GM18499 (cell line): ENCODE measurements at regions not wholly inside any gene's neighbourhood (a gene's known extent, or its start where the extent isn't known, plus 50 kb on each side); places are given as distances from the start of the nearest gene placed in this dataset.

Source experiments
- ATAC-seq: cut with Tn5 transposase; IDR thresholded peaks from one replicate; pipeline ENCODE4 v1.9.1; 2021; ENCODE audit warnings: moderate number of reproducible peaks; ENCODE audit not compliant: insufficient read depth, unreplicated experiment

- ATAC-seq, result no peak
Measured at GRCh38 chr2:66714610-66715009, 279.7 kb downstream of the MEIS1 start.

- ATAC-seq, result no peak
Measured at GRCh38 chr2:66717218-66717905, 282.4 kb downstream of the MEIS1 start.

GRCh38 chr2:66717973-66718372 lies 283.0 kb downstream of the MEIS1 start:
- ATAC-seq, result no peak

GRCh38 chr2:66721776-66722175 lies 286.9 kb downstream of the MEIS1 start:
- ATAC-seq, result no peak

GRCh38 chr2:66724241-66724640 lies 289.3 kb downstream of the MEIS1 start:
- no peak for ATAC-seq

GRCh38 chr2:66729416-66730330 lies 294.7 kb downstream of the MEIS1 start:
- ATAC-seq, result no peak

- no peak for ATAC-seq
Measured at GRCh38 chr2:66730441-66730840, 295.5 kb downstream of the MEIS1 start.

GRCh38 chr2:66733364-66733999 lies 298.6 kb downstream of the MEIS1 start:
- ATAC-seq, result no peak

- ATAC-seq, result peak; percentile 58
Measured at GRCh38 chr2:66748939-66749338, 314.0 kb downstream of the MEIS1 start.

- no peak for ATAC-seq
Measured at GRCh38 chr2:66749566-66749965, 314.6 kb downstream of the MEIS1 start.

- ATAC-seq, result no peak
Measured at GRCh38 chr2:66753257-66753656, 318.3 kb downstream of the MEIS1 start.

- ATAC-seq, result no peak
Measured at GRCh38 chr2:66753660-66754059, 318.7 kb downstream of the MEIS1 start.

- ATAC-seq, result no peak
Measured at GRCh38 chr2:66755974-66756373, 321.0 kb downstream of the MEIS1 start.

- ATAC-seq, result no peak
Measured at GRCh38 chr2:66761826-66762225, 326.9 kb downstream of the MEIS1 start.

GRCh38 chr2:66762761-66763160 lies 327.8 kb downstream of the MEIS1 start:
- no peak for ATAC-seq

- no peak for ATAC-seq
Measured at GRCh38 chr2:66766582-66766981, 331.7 kb downstream of the MEIS1 start.

- ATAC-seq, result no peak
Measured at GRCh38 chr2:66771359-66771976, 336.5 kb downstream of the MEIS1 start.

GRCh38 chr2:66772618-66773017 lies 337.7 kb downstream of the MEIS1 start:
- ATAC-seq, result no peak

- ATAC-seq, result no peak
Measured at GRCh38 chr2:66775730-66776422, 341.0 kb downstream of the MEIS1 start.

- ATAC-seq, result no peak
Measured at GRCh38 chr2:66781804-66782203, 346.9 kb downstream of the MEIS1 start.
